Neural cell (in vitro differentiated cells): ENCODE measurements at regions not wholly inside any gene's neighbourhood (a gene's known extent, or its start where the extent isn't known, plus 50 kb on each side); places are given as distances from the start of the nearest gene placed in this dataset.

Source experiments
- CTCF ChIP-seq: fragments of 450-650 bp; IDR thresholded peaks from 2 replicates; pipeline ENCODE4 v1.5.1; 2014; ENCODE audit warnings: antibody characterized with exemption, mild to moderate bottlenecking, moderate library complexity; ENCODE audit not compliant: poor library complexity, severe bottlenecking
- EP300 ChIP-seq: fragments of 450-650 bp; conservative IDR thresholded peaks from 2 replicates; pipeline ENCODE4 v1.6.1; 2014; ENCODE audit warnings: antibody characterized with exemption, mild to moderate bottlenecking, moderate library complexity; ENCODE audit not compliant: poor library complexity, severe bottlenecking
- EZH2 ChIP-seq: fragments of 200-600, 300-800 bp; shearing (Covaris generic), sonication (generic); IDR thresholded peaks from 2 replicates; pipeline ENCODE4 v1.6.1; 2014; ENCODE audit warnings: antibody characterized with exemption, low read length, borderline replicate concordance, mild to moderate bottlenecking; ENCODE audit not compliant: insufficient read depth, poor library complexity, severe bottlenecking
- POLR2AphosphoS5 ChIP-seq: IDR thresholded peaks from 2 replicates; pipeline ENCODE4 v1.6.1; 2012
- REST ChIP-seq: IDR thresholded peaks from 2 replicates; pipeline ENCODE4 v1.6.1; 2012; ENCODE audit warnings: borderline replicate concordance

DNA sequence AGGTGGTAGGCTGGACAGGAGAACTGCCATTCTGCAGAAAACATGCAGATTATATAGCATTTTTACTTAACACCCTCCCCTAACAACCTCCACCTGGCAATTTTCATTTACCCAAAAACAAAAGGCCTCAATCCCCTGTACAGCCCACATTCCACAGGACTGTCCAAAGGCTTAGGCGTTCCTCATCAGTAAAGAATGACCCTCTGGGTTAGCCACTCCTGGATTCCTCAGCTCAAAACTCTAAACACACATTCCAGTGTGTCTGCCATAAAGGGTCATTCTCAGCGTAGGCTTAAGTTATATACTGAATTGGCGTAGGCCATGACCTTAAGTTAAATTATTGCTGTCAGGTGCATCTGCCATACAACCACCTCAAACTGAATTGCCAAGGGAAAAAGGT, 261.8 kb upstream of the CHAC2 start:
- TF ChIP-seq CTCF (no peak), POLR2AphosphoS5 (no peak), EZH2 (no peak), EP300 (no peak), REST (no peak)
